Right lung (tissue), 2 donors: ENCODE measurements at regions not wholly inside any gene's neighbourhood (a gene's known extent, or its start where the extent isn't known, plus 50 kb on each side); places are given as distances from the start of the nearest gene placed in this dataset.

ENCODE experiments used
- DNase-seq, 2 donors: peaks; one replicate each; pipeline ENCODE4 v3.0.0-alpha.2; 2013

DNA sequence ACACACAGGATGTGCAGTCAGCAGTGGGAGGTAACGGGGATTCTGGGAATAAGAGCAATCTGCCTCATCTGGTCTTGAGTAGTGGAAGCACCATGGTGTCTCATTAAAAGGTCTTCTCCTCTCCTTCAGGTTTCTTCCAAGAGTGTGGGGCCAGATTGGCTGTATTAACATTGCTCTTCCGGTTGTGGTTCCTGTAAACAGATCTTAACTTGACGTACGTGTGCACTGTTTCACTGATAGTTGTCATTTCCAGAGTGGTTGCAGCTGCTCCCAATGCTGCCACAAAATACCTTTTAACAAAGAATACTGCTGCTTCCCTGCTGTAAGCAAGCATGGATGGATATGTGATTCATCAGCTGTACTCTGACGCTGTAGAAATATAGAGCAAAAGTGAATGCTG, 1443.4 kb upstream of the TENM3 start:
- no peak for DNase-seq

DNA sequence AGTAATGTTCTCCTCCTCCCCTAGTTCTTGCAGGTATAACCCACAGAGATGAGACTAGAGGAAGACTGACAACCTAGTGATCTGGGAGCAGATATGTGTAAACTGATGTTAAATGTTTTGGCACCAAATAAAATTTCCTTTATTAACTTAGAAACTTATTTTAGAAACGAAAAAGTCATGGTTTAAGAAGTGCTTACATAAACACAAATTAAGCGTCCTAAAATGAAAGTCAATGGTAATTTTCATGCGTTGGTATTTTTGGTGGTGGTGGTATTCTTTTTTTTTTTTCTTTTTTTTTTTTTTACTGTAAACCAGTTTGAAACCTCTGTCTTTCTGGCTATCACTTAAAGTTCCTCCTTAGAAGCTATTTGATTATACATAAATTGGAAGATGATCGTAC, 1438.1 kb upstream of the TENM3 start:
- DNase-seq, result no peak

GRCh38 chr4:180808862-180809261, 1434.3 kb upstream of the TENM3 start:
- no peak for DNase-seq

DNA sequence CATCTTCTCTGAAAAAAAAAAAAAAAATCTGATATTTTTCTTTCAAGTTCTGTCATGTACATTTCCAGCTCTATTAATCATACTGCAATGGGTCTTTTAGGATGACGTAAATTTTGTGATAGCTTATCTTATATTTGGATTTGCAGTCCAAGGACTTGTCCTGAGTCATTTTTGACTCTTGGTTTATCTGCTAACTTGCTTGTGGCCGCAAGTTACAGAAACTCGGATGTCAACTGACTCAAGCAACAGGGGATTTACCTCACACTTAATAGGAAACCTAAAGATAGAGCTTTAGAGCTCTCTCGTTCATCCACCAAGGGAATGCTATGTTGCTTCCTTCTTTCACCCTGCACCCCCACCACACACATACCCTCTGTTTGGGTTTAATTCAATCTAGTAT, 1433.8 kb upstream of the TENM3 start:
- no peak for DNase-seq

DNA sequence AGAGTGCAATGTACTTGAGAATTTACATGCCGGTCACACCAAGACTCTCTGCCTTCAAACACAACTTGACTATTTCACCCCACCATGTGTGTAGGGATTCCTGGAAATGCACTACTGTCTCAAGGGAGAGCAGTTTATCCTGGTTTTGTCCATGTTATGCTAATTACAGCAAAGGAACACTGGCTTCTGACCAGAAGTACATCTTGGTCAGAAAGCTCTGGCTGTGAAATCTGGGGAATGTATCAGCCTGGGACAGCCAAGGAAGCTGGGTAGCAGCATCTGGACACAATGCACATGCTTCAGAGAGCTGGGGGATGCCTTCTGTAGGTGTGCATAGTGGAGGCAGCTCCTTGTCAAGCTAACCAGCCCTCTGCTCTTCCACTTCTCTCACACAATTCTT, 1432.6 kb upstream of the TENM3 start:
- DNase-seq, result no peak

- no peak for DNase-seq
These were observed 1431.6 kb upstream of the TENM3 start for GRCh38 chr4:180811556-180811955.

DNA sequence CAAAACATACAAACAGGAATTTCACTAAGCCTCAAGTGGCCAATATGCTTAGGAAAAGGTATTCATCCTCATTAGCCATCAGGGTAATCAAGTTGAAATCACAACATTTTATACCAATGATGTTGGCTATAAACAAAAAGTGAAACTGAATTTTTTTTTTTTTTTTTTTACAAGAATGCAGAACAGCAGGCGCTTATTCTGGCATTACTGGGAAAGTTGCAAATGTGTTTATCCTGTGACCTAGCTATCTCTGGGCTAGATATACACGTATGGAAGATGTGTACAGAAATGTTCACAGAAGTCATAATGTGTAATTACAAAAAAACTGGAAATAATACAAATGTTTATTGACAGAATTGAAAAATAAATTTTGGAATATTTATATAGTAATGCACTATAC, 1430.4 kb upstream of the TENM3 start:
- DNase-seq, result no peak

- no peak for DNase-seq
These were observed 1428.3 kb upstream of the TENM3 start for GRCh38 chr4:180814875-180815417.

- DNase-seq, result no peak
These were observed 1425.7 kb upstream of the TENM3 start for GRCh38 chr4:180817529-180817928.

DNA sequence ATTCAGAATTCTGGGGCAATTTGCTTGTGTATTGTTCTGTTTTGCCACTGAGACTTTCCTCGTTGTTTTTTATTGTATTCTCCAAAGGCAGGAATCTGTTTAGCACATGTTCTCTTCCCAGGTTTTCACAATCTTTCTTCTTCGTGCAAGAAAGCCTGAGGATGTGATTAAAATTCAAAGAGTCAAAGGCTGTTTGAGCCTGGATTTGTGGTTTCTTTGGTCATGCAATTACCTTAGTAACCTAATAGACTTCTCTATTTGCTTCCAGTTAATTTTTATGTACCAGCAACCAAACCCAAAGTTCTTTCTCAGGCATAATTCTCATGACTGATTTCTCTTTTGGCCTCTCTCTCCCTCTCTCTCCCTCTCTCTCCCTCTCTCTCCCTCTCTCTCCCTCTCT, 1420.1 kb upstream of the TENM3 start:
- DNase-seq, result no peak

GRCh38 chr4:180827232-180828009, 1415.8 kb upstream of the TENM3 start:
- peak; percentile 31 to 37 for DNase-seq

DNA sequence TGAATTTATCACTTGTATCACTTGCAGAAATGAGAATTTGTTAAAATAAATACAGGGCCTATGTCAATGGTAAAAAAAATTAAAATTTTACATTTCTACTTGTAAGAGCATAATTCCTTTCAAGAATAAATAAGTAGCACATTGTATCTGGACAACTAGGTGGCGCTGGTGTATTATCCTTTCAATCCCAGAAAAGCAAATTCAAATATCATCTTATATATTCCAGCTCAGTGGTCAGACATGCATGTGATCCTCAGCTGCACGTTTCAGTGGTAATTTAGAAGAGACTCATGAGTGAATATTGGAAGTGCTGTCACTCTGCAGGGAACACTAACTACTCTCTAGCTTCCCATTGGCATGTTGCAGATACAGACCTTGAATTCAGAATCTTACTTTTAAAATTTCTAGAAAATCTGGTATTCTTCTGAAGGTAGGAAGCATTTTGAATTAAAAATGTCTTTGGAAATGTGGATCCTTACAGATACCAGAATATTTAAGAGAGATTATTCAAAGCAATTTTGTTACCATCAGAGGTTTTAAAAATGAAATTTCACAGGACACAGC, 1414.7 kb upstream of the TENM3 start:
- peak; percentile 61 to 71 for DNase-seq

DNA sequence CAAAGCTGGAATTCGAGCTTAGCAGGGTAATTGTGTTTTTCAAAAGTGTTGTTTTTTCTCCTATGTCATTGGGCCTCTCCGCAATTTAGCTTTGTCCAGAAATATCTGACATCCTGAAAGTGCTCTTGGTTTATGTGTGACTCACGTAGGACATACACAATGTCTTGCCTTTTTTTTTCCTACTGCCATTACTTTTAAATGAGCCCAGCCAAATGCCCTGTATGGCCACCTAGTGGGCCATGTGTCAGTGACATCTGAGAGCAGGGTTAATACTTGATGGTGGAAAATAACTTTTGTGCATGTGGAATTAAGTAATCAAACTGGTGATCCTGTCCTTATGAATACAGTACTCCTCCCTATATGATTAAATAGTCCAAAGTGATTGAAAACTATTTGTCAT, 1411.1 kb upstream of the TENM3 start:
- DNase-seq, result no peak

- no peak for DNase-seq
These were observed 1403.1 kb upstream of the TENM3 start for GRCh38 chr4:180840142-180840541.

- no peak for DNase-seq
These were observed 1392.8 kb upstream of the TENM3 start for GRCh38 chr4:180850318-180850940.

- DNase-seq, result no peak
These were observed 1390.5 kb upstream of the TENM3 start for GRCh38 chr4:180852738-180853137.

DNA sequence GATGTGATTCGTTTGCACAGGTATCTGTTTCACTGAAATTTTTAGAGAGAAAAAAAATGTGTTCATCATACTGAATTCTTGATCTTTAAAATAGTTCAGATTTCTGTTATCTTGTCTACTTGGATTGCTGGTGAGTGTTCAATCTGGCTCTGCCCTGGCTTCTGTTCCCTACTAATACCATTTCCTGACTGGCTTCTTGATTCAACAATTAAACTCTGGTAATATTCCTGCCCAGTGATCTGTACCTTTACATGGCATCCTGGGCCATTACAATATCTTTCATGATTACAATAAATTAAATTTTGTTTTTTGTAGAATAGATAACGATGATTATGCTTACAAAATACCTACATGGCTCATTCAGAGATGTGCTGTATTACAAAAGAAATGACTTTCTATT, 1388.0 kb upstream of the TENM3 start:
- no peak for DNase-seq

DNA sequence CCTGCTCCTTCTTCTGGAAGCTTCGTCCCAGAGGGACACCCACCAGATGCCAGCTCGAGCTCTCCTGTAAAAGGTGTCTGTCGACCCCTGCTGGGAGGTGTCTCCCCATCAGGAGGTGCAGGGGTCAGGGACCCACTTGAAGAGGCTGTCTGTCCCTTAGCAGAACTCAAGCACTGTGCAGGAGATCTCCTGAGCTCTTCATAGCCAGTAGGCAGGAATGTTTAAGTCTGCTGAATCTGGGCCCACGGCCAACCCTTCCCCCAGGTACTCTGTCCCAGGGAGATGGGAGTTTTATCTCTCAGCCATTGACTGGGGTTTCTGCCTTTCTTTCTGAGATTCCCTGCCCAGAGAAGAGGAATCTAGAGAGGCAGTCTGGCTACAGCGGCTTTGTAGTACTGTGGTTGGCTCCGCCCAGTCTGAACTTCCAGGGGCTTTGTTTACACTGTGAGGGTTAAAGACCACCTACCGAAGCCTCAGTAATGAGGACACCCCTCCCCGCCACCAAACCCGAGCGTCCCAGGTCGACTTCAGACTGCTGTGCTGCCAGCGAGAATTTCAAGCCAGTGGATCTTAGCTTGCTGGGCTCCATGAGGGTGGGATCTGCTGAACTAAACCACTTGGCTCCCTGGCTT, 1383.0 kb upstream of the TENM3 start:
- DNase-seq, result no peak

DNA sequence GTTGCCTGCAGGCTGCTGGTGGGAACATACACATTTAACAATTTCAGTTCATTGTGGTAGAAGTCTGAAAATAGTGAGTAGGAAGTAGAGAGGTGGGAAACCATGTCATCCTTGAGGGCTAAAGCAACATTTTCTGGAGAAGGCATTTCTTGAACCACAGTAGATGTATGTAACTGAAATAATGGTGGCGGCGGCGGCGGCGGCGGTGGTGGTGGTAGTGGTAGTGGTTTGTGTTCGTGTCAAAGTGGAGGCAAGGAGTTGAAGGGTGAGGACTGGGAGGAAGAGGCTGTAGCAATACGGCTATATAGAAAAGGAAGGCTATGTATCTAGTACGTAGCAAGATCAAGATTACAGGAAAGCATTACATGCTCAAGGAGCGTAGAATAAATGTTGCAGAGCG, 1381.6 kb upstream of the TENM3 start:
- DNase-seq, result no peak

GRCh38 chr4:180866933-180867643, 1376.1 kb upstream of the TENM3 start:
- DNase-seq, result no peak

GRCh38 chr4:180870623-180871022, 1372.6 kb upstream of the TENM3 start:
- no peak for DNase-seq

DNA sequence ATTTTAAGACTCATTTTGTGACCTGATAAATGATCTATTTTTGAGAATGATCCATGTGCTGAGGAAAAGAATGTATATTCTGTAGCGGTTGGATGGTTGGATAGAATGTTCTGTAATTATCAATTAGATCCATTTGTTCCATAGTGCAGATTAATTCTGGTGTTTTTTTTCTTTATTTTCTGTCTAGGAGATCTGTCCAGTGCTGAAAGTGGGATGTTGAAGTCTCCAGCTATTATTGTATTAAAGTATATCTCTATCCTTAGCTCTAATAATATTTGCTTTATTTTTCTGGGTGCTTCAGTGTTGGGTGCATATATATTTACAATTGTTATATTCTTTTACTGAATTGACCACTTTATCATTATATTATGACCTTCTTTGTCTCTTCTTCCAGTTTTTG, 1344.9 kb upstream of the TENM3 start:
- DNase-seq, result no peak
